Peyer's patch (tissue), 4 donors: ENCODE measurements at regions not wholly inside any gene's neighbourhood (a gene's known extent, or its start where the extent isn't known, plus 50 kb on each side); places are given as distances from the start of the nearest gene placed in this dataset.

ENCODE experiments used
- DNase-seq, 3 donors: peaks; one replicate each; pipeline ENCODE4 v3.0.0-alpha.2; 2017 to 2019
- H3K27ac ChIP-seq, 4 donors: fragments of 200-600 bp; sonication (generic); one replicate each; pipeline ENCODE4 v1.5.1; 2016 to 2019
- H3K27me3 ChIP-seq, 2 donors: fragments of 200-600 bp; sonication (generic); one replicate each; pipeline ENCODE4 v1.5.1; 2019
- H3K36me3 ChIP-seq, 3 donors: fragments of 200-600 bp; sonication (generic); one replicate each; pipeline ENCODE4 v1.5.1; 2016 to 2019
- H3K4me1 ChIP-seq, 4 donors: fragments of 200-600 bp; sonication (generic); one replicate each; pipeline ENCODE4 v1.5.1; 2016 to 2019
- H3K4me3 ChIP-seq, 4 donors: fragments of 200-600 bp; sonication (generic); 1 replicate in 3 of 4; 2 replicates in 1 of 4; pipeline ENCODE4 v1.5.1; 2016 to 2019; ENCODE audit warnings: mild to moderate bottlenecking in 1 of 4
- H3K9me3 ChIP-seq, 4 donors: fragments of 200-600 bp; sonication (generic); one replicate each; pipeline ENCODE4 v1.5.1; 2016 to 2019; ENCODE audit warnings: mild to moderate bottlenecking in 1 of 4
- CTCF ChIP-seq, 6 experiments: fragments of 450-650 bp in 4 of 6; fragments of 200-600 bp in 2 of 6; sonication (generic) in 1 of 6; IDR thresholded peaks; one replicate each; pipeline ENCODE4 v1.5.1; 2017 to 2019; ENCODE audit warnings: antibody characterized with exemption in 6 of 6, mild to moderate bottlenecking in 3 of 6, moderate library complexity in 1 of 6
- POLR2A ChIP-seq, 2 donors: fragments of 450-650 bp; IDR thresholded peaks; one replicate each; pipeline ENCODE4 v1.5.1; 2017; ENCODE audit warnings: antibody characterized with exemption in 2 of 2, mild to moderate bottlenecking in 2 of 2, moderate library complexity in 2 of 2

- H3K27ac ChIP-seq, result no peak overlapping the region
- TF ChIP-seq POLR2A (IDR thresholded peaks at IDR 0.05), result no peak
- no peak for TF ChIP-seq CTCF (IDR thresholded peaks at IDR 0.05)
- no peaks in the 10 kb centered on the region for H3K4me1 ChIP-seq
- no peak for DNase-seq
- no peak overlapping the region for H3K4me3 ChIP-seq
- H3K9me3 ChIP-seq, result no peaks in the 10 kb centered on the region
- H3K27me3 ChIP-seq, result no peaks in the 10 kb centered on the region
- no peaks in the 10 kb centered on the region for H3K36me3 ChIP-seq
Measured at GRCh38 chr1:4960782-4961475, 306.5 kb downstream of the AJAP1 start.

GRCh38 chr1:4960336-4960735 lies 305.9 kb downstream of the AJAP1 start:
- Histone ChIP-seq H3K9me3 (no peaks in the 10 kb centered on the region), H3K36me3 (no peaks in the 10 kb centered on the region), H3K4me1 (no peaks in the 10 kb centered on the region), H3K4me3 (no peak overlapping the region), H3K27me3 (no peaks in the 10 kb centered on the region), H3K27ac (no peak overlapping the region)
- TF ChIP-seq CTCF (IDR thresholded peaks at IDR 0.05), result no peak
- TF ChIP-seq POLR2A (IDR thresholded peaks at IDR 0.05), result no peak
- DNase-seq, result no peak

GRCh38 chr1:4959216-4959615 lies 304.8 kb downstream of the AJAP1 start:
- TF ChIP-seq CTCF (IDR thresholded peaks at IDR 0.05) (no peak), POLR2A (IDR thresholded peaks at IDR 0.05) (no peak)
- Histone ChIP-seq H3K27ac (no peak overlapping the region), H3K4me3 (no peak overlapping the region), H3K27me3 (no peaks in the 10 kb centered on the region), H3K36me3 (no peaks in the 10 kb centered on the region), H3K4me1 (no peaks in the 10 kb centered on the region), H3K9me3 (no peaks in the 10 kb centered on the region)
- DNase-seq, result no peak

GRCh38 chr1:4957027-4957426 lies 302.6 kb downstream of the AJAP1 start:
- no peak for DNase-seq
- Histone ChIP-seq H3K27ac (no peak overlapping the region), H3K9me3 (no peaks in the 10 kb centered on the region), H3K4me1 (no peaks in the 10 kb centered on the region), H3K36me3 (no peaks in the 10 kb centered on the region), H3K27me3 (no peaks in the 10 kb centered on the region), H3K4me3 (no peak overlapping the region)
- TF ChIP-seq POLR2A (IDR thresholded peaks at IDR 0.05), result no peak
- no peak for TF ChIP-seq CTCF (IDR thresholded peaks at IDR 0.05)

GRCh38 chr1:4954392-4954791 lies 300.0 kb downstream of the AJAP1 start:
- no peak for DNase-seq
- Histone ChIP-seq H3K36me3 (no peaks in the 10 kb centered on the region), H3K9me3 (no peaks in the 10 kb centered on the region), H3K4me3 (no peak overlapping the region), H3K27ac (no peak overlapping the region), H3K4me1 (no peaks in the 10 kb centered on the region), H3K27me3 (no peaks in the 10 kb centered on the region)
- TF ChIP-seq CTCF (IDR thresholded peaks at IDR 0.05) (no peak), POLR2A (IDR thresholded peaks at IDR 0.05) (no peak)

- no peak for DNase-seq
- no peak for TF ChIP-seq POLR2A (IDR thresholded peaks at IDR 0.05)
- TF ChIP-seq CTCF (IDR thresholded peaks at IDR 0.05), result no peak
- Histone ChIP-seq H3K27me3 (no peaks in the 10 kb centered on the region), H3K36me3 (no peaks in the 10 kb centered on the region), H3K9me3 (no peaks in the 10 kb centered on the region), H3K4me3 (no peak overlapping the region), H3K27ac (no peak overlapping the region), H3K4me1 (no peaks in the 10 kb centered on the region)
Measured at GRCh38 chr1:4951601-4952000, 297.2 kb downstream of the AJAP1 start.
